Tongue (tissue), 1 donor: ENCODE measurements at regions not wholly inside any gene's neighbourhood (a gene's known extent, or its start where the extent isn't known, plus 50 kb on each side); places are given as distances from the start of the nearest gene placed in this dataset.
"Not testable (repeated sequence)": the region's sequence is repeated elsewhere in the genome, so short reads cannot be mapped to it uniquely, and the experiment has no call there.

Experiments used
- DNase-seq: peaks from one replicate; pipeline ENCODE4 v3.0.0-alpha.2; 2015

- DNase-seq = no peak
Observed at GRCh38 chr14:22151121-22151520, 437.9 kb downstream of the DAD1 start.

GRCh38 chr14:22149058-22149457 lies 440.0 kb downstream of the DAD1 start:
- no peak for DNase-seq

GRCh38 chr14:22147716-22148115 lies 441.3 kb downstream of the DAD1 start:
- no peak for DNase-seq

- DNase-seq = no peak
Observed at GRCh38 chr14:22143363-22143762, 445.7 kb downstream of the DAD1 start.

- DNase-seq = no peak
Observed at GRCh38 chr14:22140633-22141032, 448.4 kb downstream of the DAD1 start.

GRCh38 chr14:22131749-22132476 lies 457.1 kb downstream of the DAD1 start:
- no peak for DNase-seq

- no peak for DNase-seq
Observed at GRCh38 chr14:22124073-22124613, 450.5 kb upstream of the OR4E1 start.

GRCh38 chr14:22122829-22123560 lies 449.4 kb upstream of the OR4E1 start:
- no peak for DNase-seq

- DNase-seq = peak; percentile 5
Observed at GRCh38 chr14:22122227-22122818, 448.7 kb upstream of the OR4E1 start.

- DNase-seq = peak; percentile 15
Observed at GRCh38 chr14:22118899-22119477, 445.4 kb upstream of the OR4E1 start.

- no peak for DNase-seq
Observed at GRCh38 chr14:22113401-22113800, 439.8 kb upstream of the OR4E1 start.

GRCh38 chr14:22112004-22112403 lies 438.4 kb upstream of the OR4E1 start:
- DNase-seq = no peak

GRCh38 chr14:22107753-22108152 lies 434.1 kb upstream of the OR4E1 start:
- no peak for DNase-seq

GRCh38 chr14:22106700-22107697 lies 433.4 kb upstream of the OR4E1 start:
- no peak for DNase-seq

GRCh38 chr14:22105624-22106006 lies 432.0 kb upstream of the OR4E1 start:
- DNase-seq = no peak

- DNase-seq = no peak
Observed at GRCh38 chr14:22105006-22105623, 431.5 kb upstream of the OR4E1 start.

- not testable (repeated sequence) for DNase-seq
Observed at GRCh38 chr14:22100764-22101120, 427.1 kb upstream of the OR4E1 start.

GRCh38 chr14:22099942-22100763 lies 426.5 kb upstream of the OR4E1 start:
- peak; percentile 79 for DNase-seq

GRCh38 chr14:22098435-22098834 lies 424.8 kb upstream of the OR4E1 start:
- DNase-seq = no peak

GRCh38 chr14:22097586-22098292 lies 424.1 kb upstream of the OR4E1 start:
- DNase-seq = no peak
